ENCODE measurements at regions not wholly inside any gene's neighbourhood (a gene's known extent, or its start where the extent isn't known, plus 50 kb on each side); places are given as distances from the start of the nearest gene placed in this dataset.
"Not testable (repeated sequence)": the region's sequence is repeated elsewhere in the genome, so short reads cannot be mapped to it uniquely, and the experiment has no call there.

GRCh38 chr2:194514281-194514680, 1142.7 kb upstream of the SLC39A10 start:
- Histone ChIP-seq H3K27me3 (replicated peaks; ENCODE audit: insufficient read depth, low read depth, low read length, poor library complexity) (no peaks in the 10 kb centered on the region), H3K36me3 (ENCODE audit: insufficient read depth, low read length, poor library complexity, severe bottlenecking) (no peaks in the 10 kb centered on the region), H3K9me3 (ENCODE audit: low read depth, low read length, poor library complexity, severe bottlenecking) (no peaks in the 10 kb centered on the region), H3K4me3 (ENCODE audit: low read depth, low read length, poor library complexity, severe bottlenecking) (no peak overlapping the region), H3K27ac (ENCODE audit: low read depth, low read length, poor library complexity, severe bottlenecking) (no peak overlapping the region), H3K4me1 (ENCODE audit: insufficient read depth, low read length, poor library complexity, severe bottlenecking) (no peaks in the 10 kb centered on the region)
- no peak for DNase-seq (ENCODE audit: low spot score)
- ChIA-PET CTCF (no interaction called here), POLR2A (ENCODE audit: low non-redundant PET) (no interaction called here)
- intact Hi-C loops (cut with micrococcal nuclease; ENCODE audit: unreplicated experiment), result no loop called here
- no TSS peak for BruUV-seq (replicated peaks)
- TF ChIP-seq CTCF (conservative IDR thresholded peaks at IDR 0.05; ENCODE audit: low read depth, low read length) (no peak), EZH2 (IDR thresholded peaks at IDR 0.05; ENCODE audit: borderline replicate concordance, low read depth, low read length, poor library complexity, severe bottlenecking) (no peak)

GRCh38 chr2:194511070-194511469, 1146.0 kb upstream of the SLC39A10 start:
- H3K27me3 ChIP-seq (replicated peaks; ENCODE audit: insufficient read depth, low read depth, low read length, poor library complexity); H3K4me3 ChIP-seq (ENCODE audit: low read depth, low read length, poor library complexity, severe bottlenecking); H3K27ac ChIP-seq (ENCODE audit: low read depth, low read length, poor library complexity, severe bottlenecking); H3K36me3 ChIP-seq (ENCODE audit: insufficient read depth, low read length, poor library complexity, severe bottlenecking); H3K9me3 ChIP-seq (ENCODE audit: low read depth, low read length, poor library complexity, severe bottlenecking); CTCF ChIA-PET; DNase-seq (ENCODE audit: low spot score); H3K4me1 ChIP-seq (ENCODE audit: insufficient read depth, low read length, poor library complexity, severe bottlenecking); POLR2A ChIA-PET (ENCODE audit: low non-redundant PET); BruUV-seq (replicated peaks); intact Hi-C loops (cut with micrococcal nuclease; ENCODE audit: unreplicated experiment): not testable (repeated sequence)

- CTCF ChIA-PET; POLR2A ChIA-PET (ENCODE audit: low non-redundant PET); H3K27me3 ChIP-seq (replicated peaks; ENCODE audit: insufficient read depth, low read depth, low read length, poor library complexity); H3K36me3 ChIP-seq (ENCODE audit: insufficient read depth, low read length, poor library complexity, severe bottlenecking); intact Hi-C loops (cut with micrococcal nuclease; ENCODE audit: unreplicated experiment); H3K27ac ChIP-seq (ENCODE audit: low read depth, low read length, poor library complexity, severe bottlenecking); H3K4me1 ChIP-seq (ENCODE audit: insufficient read depth, low read length, poor library complexity, severe bottlenecking); BruUV-seq (replicated peaks); H3K4me3 ChIP-seq (ENCODE audit: low read depth, low read length, poor library complexity, severe bottlenecking); H3K9me3 ChIP-seq (ENCODE audit: low read depth, low read length, poor library complexity, severe bottlenecking): not testable (repeated sequence)
- DNase-seq (ENCODE audit: low spot score), result peak; percentile 34
Measured at GRCh38 chr2:194504876-194505275, 1152.2 kb upstream of the SLC39A10 start.

- no peak for DNase-seq (ENCODE audit: low spot score)
- ChIA-PET POLR2A (ENCODE audit: low non-redundant PET) (no interaction called here), CTCF (no interaction called here)
- Histone ChIP-seq H3K36me3 (ENCODE audit: insufficient read depth, low read length, poor library complexity, severe bottlenecking) (no peaks in the 10 kb centered on the region), H3K4me3 (ENCODE audit: low read depth, low read length, poor library complexity, severe bottlenecking) (no peak overlapping the region), H3K27ac (ENCODE audit: low read depth, low read length, poor library complexity, severe bottlenecking) (no peak overlapping the region), H3K9me3 (ENCODE audit: low read depth, low read length, poor library complexity, severe bottlenecking) (no peaks in the 10 kb centered on the region), H3K27me3 (replicated peaks; ENCODE audit: insufficient read depth, low read depth, low read length, poor library complexity) (no peaks in the 10 kb centered on the region), H3K4me1 (ENCODE audit: insufficient read depth, low read length, poor library complexity, severe bottlenecking) (no peaks in the 10 kb centered on the region)
- TF ChIP-seq CTCF (conservative IDR thresholded peaks at IDR 0.05; ENCODE audit: low read depth, low read length) (no peak), EZH2 (IDR thresholded peaks at IDR 0.05; ENCODE audit: borderline replicate concordance, low read depth, low read length, poor library complexity, severe bottlenecking) (no peak)
- intact Hi-C loops (cut with micrococcal nuclease; ENCODE audit: unreplicated experiment), result no loop called here
- no TSS peak for BruUV-seq (replicated peaks)
Measured at GRCh38 chr2:194495046-194495445, 1162.0 kb upstream of the SLC39A10 start.
